ENCODE measurements at regions not wholly inside any gene's neighbourhood (a gene's known extent, or its start where the extent isn't known, plus 50 kb on each side); places are given as distances from the start of the nearest gene placed in this dataset.

GRCh38 chr5:168014433-168015123 lies 276.9 kb upstream of the WWC1 start:
- DNase-seq (no peak), ATAC-seq (no peak)
- ChIA-PET POLR2A (no interaction called here), CTCF (no interaction called here)
- Mint-ChIP-seq H3K27ac (no peak overlapping the region), H3K9me3 (peaks cover 2% of the 10 kb centered on the region), H3K4me3 (no peak overlapping the region), H3K4me1 (ENCODE audit: low read depth) (no peaks in the 10 kb centered on the region), H3K27me3 (no peaks in the 10 kb centered on the region), H3K36me3 (ENCODE audit: low read depth) (no peaks in the 10 kb centered on the region)
- TF ChIP-seq, protein P1, sequence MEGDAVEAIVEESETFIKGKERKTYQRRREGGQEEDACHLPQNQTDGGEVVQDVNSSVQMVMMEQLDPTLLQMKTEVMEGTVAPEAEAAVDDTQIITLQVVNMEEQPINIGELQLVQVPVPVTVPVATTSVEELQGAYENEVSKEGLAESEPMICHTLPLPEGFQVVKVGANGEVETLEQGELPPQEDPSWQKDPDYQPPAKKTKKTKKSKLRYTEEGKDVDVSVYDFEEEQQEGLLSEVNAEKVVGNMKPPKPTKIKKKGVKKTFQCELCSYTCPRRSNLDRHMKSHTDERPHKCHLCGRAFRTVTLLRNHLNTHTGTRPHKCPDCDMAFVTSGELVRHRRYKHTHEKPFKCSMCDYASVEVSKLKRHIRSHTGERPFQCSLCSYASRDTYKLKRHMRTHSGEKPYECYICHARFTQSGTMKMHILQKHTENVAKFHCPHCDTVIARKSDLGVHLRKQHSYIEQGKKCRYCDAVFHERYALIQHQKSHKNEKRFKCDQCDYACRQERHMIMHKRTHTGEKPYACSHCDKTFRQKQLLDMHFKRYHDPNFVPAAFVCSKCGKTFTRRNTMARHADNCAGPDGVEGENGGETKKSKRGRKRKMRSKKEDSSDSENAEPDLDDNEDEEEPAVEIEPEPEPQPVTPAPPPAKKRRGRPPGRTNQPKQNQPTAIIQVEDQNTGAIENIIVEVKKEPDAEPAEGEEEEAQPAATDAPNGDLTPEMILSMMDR (IDR thresholded peaks at IDR 0.05) = no peak
- intact Hi-C loops (cut with micrococcal nuclease) = no loop called here

DNA sequence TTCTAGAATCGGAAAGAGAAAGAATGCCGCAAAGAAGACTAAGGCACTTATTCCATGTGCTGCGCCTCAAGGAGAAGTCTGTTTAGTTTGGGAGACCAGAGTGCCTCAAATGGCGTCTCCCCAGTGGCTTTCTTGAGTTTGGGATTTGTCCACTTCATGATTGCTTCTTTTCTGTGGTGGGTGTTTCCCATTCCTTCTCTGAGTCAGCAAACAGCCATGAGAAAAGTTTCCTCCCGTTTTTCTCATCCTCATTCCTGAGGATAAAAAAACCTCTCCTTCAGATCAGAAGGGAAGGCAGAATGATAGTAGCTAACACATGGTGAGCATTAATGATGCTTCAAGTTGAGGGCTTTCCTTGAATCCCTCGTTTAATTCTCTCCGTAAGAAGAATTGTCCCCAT lies 275.9 kb upstream of the WWC1 start:
- H3K36me3 Mint-ChIP-seq (ENCODE audit: low read depth) = no peaks in the 10 kb centered on the region
- intact Hi-C loops (cut with micrococcal nuclease) = no loop called here
- no peak overlapping the region for H3K27ac Mint-ChIP-seq
- ATAC-seq (no peak), DNase-seq (no peak)
- POLR2A ChIA-PET = no interaction called here
- TF ChIP-seq, protein P1 (IDR thresholded peaks at IDR 0.05) = no peak
- no peak overlapping the region for H3K4me3 Mint-ChIP-seq
- H3K27me3 Mint-ChIP-seq = no peaks in the 10 kb centered on the region
- peaks cover 2% of the 10 kb centered on the region for H3K9me3 Mint-ChIP-seq
- CTCF ChIA-PET = no interaction called here
- no peaks in the 10 kb centered on the region for H3K4me1 Mint-ChIP-seq (ENCODE audit: low read depth)

- TF ChIP-seq, protein P1 (IDR thresholded peaks at IDR 0.05) = no peak
- peaks cover 2% of the 10 kb centered on the region for H3K27me3 Mint-ChIP-seq
- H3K4me1 Mint-ChIP-seq (ENCODE audit: low read depth) = no peaks in the 10 kb centered on the region
- ChIA-PET POLR2A (no interaction called here), CTCF (no interaction called here)
- H3K4me3 Mint-ChIP-seq = no peak overlapping the region
- no peak for ATAC-seq
- no peak overlapping the region for H3K27ac Mint-ChIP-seq
- no peak for DNase-seq
- no peaks in the 10 kb centered on the region for H3K36me3 Mint-ChIP-seq (ENCODE audit: low read depth)
- intact Hi-C loops (cut with micrococcal nuclease) = no loop called here
- H3K9me3 Mint-ChIP-seq = peaks cover 2% of the 10 kb centered on the region
These were observed 274.1 kb upstream of the WWC1 start for GRCh38 chr5:168017313-168017712.

DNA sequence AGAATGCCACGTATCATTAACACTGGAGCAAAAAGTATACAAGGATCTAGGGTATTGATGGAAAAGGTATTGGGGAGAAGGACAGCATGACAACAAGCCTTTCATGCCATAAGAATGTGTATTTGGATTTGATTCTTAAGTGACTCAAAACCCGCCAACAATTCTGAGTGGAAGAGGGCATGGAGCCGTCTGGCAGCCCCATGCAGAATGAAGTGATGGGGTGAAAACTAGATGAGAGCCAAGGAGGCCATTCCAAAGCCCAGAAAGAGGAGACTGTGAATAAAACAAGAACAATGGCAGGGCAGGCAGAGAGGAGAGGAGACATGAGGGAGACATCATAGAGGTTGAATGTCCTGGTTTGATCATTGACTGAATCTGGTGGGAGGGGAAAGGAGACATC lies 272.3 kb upstream of the WWC1 start:
- peaks cover 2% of the 10 kb centered on the region for H3K27me3 Mint-ChIP-seq
- H3K36me3 Mint-ChIP-seq (ENCODE audit: low read depth) = no peaks in the 10 kb centered on the region
- H3K27ac Mint-ChIP-seq = no peak overlapping the region
- TF ChIP-seq, protein P1 (IDR thresholded peaks at IDR 0.05) = no peak
- DNase-seq (no peak), ATAC-seq (no peak)
- POLR2A ChIA-PET = no interaction called here
- intact Hi-C loops (cut with micrococcal nuclease) = no loop called here
- no peaks in the 10 kb centered on the region for H3K4me1 Mint-ChIP-seq (ENCODE audit: low read depth)
- no peak overlapping the region for H3K4me3 Mint-ChIP-seq
- CTCF ChIA-PET = no interaction called here
- peaks cover 2% of the 10 kb centered on the region for H3K9me3 Mint-ChIP-seq

DNA sequence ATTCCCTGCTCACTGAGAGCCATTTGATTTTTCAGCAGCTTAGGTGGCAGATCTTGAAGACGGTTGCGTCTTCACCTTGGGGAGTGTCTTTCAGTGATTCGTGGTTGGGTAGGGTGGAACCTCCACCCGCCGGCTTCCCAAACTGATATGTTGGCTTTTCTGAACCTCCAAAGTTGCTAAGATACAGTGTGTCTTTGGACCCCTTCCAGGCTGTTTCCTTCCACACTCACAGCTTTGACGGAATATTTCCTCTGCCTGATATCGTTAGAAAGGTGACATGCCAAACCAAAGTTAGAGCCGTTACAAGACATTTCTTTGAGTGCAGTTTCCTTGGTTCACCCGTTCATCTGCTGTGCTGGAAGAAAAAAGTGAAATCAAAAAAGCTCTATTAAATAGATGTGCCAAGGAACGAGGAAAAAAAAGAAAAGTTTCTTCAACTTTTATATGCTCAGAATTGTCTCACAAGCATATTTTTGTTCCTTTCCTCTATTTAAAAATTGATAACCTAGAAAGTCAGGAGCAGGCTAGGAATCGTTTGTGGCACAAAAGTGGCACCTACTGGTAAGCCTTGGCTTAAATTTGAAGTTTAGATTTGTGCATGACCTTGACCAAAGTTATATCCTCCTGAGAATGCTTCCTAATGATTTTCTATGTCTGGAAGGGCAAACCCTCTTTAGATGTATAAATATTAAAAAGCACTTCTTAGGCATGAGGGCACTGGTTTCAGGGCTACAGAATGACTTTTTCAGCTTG lies 270.7 kb upstream of the WWC1 start:
- Mint-ChIP-seq H3K9me3 (peaks cover 2% of the 10 kb centered on the region), H3K4me3 (no peak overlapping the region), H3K36me3 (ENCODE audit: low read depth) (no peaks in the 10 kb centered on the region), H3K27ac (no peak overlapping the region), H3K27me3 (peaks cover 2% of the 10 kb centered on the region), H3K4me1 (ENCODE audit: low read depth) (no peaks in the 10 kb centered on the region)
- ChIA-PET CTCF (no interaction called here), POLR2A (no interaction called here)
- no peak for DNase-seq
- TF ChIP-seq, protein P1 (IDR thresholded peaks at IDR 0.05) = no peak
- intact Hi-C loops (cut with micrococcal nuclease) = no loop called here
- no peak for ATAC-seq

Measured in activated CD8-positive, alpha-beta T cell treated with anti-CD3 and anti-CD28 coated beads for 36 hours (primary cell).